Body of pancreas (tissue), 4 donors: ENCODE measurements at regions not wholly inside any gene's neighbourhood (a gene's known extent, or its start where the extent isn't known, plus 50 kb on each side); places are given as distances from the start of the nearest gene placed in this dataset.

Source experiments
- CTCF ChIP-seq, 7 experiments: fragments of 450-650 bp in 4 of 7; fragments of 200-600 bp in 3 of 7; sonication (generic) in 3 of 7; IDR thresholded peaks; one replicate each; pipeline ENCODE4 v1.5.1; 2016 to 2019; ENCODE audit warnings: antibody characterized with exemption in 7 of 7
- POLR2A ChIP-seq, 3 donors: fragments of 450-650 bp; IDR thresholded peaks; one replicate each; pipeline ENCODE4 v1.6.1; 2016; ENCODE audit warnings: antibody characterized with exemption in 3 of 3, mild to moderate bottlenecking in 2 of 3

- no peak for TF ChIP-seq CTCF (IDR thresholded peaks at IDR 0.05)
- no peak for TF ChIP-seq POLR2A (IDR thresholded peaks at IDR 0.05)
Observed at GRCh38 chr6:104623052-104623690, 236.5 kb downstream of the HACE1 start.
